Superior temporal gyrus (tissue), 1 donor: ENCODE measurements at regions not wholly inside any gene's neighbourhood (a gene's known extent, or its start where the extent isn't known, plus 50 kb on each side); places are given as distances from the start of the nearest gene placed in this dataset.

ENCODE experiments used
- DNase-seq: peaks from one replicate; pipeline ENCODE4 v3.0.0-alpha.2; 2016; ENCODE audit errors: extremely low spot score

- DNase-seq: no peak
These were observed 367.0 kb downstream of the LPIN1 start for GRCh38 chr2:12113412-12113811.

GRCh38 chr2:12114816-12115215, 368.4 kb downstream of the LPIN1 start:
- DNase-seq: no peak

GRCh38 chr2:12116228-12116750, 369.9 kb downstream of the LPIN1 start:
- DNase-seq: no peak

- no peak for DNase-seq
These were observed 373.4 kb downstream of the LPIN1 start for GRCh38 chr2:12119841-12120240.

- DNase-seq: no peak
These were observed 374.1 kb downstream of the LPIN1 start for GRCh38 chr2:12120281-12121150.

GRCh38 chr2:12124790-12125189, 378.4 kb downstream of the LPIN1 start:
- DNase-seq: no peak

- no peak for DNase-seq
These were observed 379.9 kb downstream of the LPIN1 start for GRCh38 chr2:12126318-12126717.

GRCh38 chr2:12127638-12128037, 381.2 kb downstream of the LPIN1 start:
- no peak for DNase-seq

GRCh38 chr2:12131975-12132374, 385.5 kb downstream of the LPIN1 start:
- DNase-seq: no peak

GRCh38 chr2:12141618-12142258, 395.3 kb downstream of the LPIN1 start:
- DNase-seq: no peak

- no peak for DNase-seq
These were observed 405.3 kb downstream of the LPIN1 start for GRCh38 chr2:12151716-12152115.

- DNase-seq: no peak
These were observed 406.5 kb downstream of the LPIN1 start for GRCh38 chr2:12152888-12153287.

GRCh38 chr2:12155303-12156051, 409.0 kb downstream of the LPIN1 start:
- no peak for DNase-seq

- DNase-seq: no peak
These were observed 409.9 kb downstream of the LPIN1 start for GRCh38 chr2:12156349-12156748.

- DNase-seq: no peak
These were observed 414.7 kb downstream of the LPIN1 start for GRCh38 chr2:12161085-12161484.

- no peak for DNase-seq
These were observed 416.1 kb downstream of the LPIN1 start for GRCh38 chr2:12162269-12163247.

- DNase-seq: no peak
These were observed 417.4 kb downstream of the LPIN1 start for GRCh38 chr2:12163866-12164265.

- no peak for DNase-seq
These were observed 418.3 kb downstream of the LPIN1 start for GRCh38 chr2:12164689-12165088.

GRCh38 chr2:12167525-12168317, 421.3 kb downstream of the LPIN1 start:
- peak; percentile 86 for DNase-seq

GRCh38 chr2:12168354-12168753, 421.9 kb downstream of the LPIN1 start:
- no peak for DNase-seq
